ENCODE measurements at regions not wholly inside any gene's neighbourhood (a gene's known extent, or its start where the extent isn't known, plus 50 kb on each side); places are given as distances from the start of the nearest gene placed in this dataset.

GRCh38 chr6:92023410-92023966, 1395.9 kb downstream of the EPHA7 start:
- Histone ChIP-seq H2BK20ac (ENCODE audit: low read length) (no peak overlapping the region), H2BK5ac (ENCODE audit: low read depth, low read length) (no peak overlapping the region), H3K18ac (ENCODE audit: extremely low read depth, low read length) (no peak overlapping the region), H2AFZ (ENCODE audit: low read length) (no peak overlapping the region), H4K20me1 (replicated peaks in 1 of 2; ENCODE audit: control insufficient read depth in 1 of 2, insufficient read depth in 2 of 2, low read length in 2 of 2) (no peaks in the 10 kb centered on the region), H2BK120ac (replicated peaks; ENCODE audit: low read depth, low read length) (no peak overlapping the region), H3K79me2 (ENCODE audit: control insufficient read depth in 1 of 2, insufficient read depth in 2 of 2, low read length in 2 of 2) (no peaks in the 10 kb centered on the region), H4K8ac (ENCODE audit: extremely low read depth, insufficient read depth, low read length) (no peak overlapping the region), H3K56ac (replicated peaks; ENCODE audit: insufficient read length, low read depth, low read length) (no peak overlapping the region), H3K4me2 (ENCODE audit: insufficient read depth in 1 of 2, low read depth in 2 of 2, low read length in 2 of 2) (no peak overlapping the region), H4K91ac (replicated peaks; ENCODE audit: insufficient read length, low read length) (no peak overlapping the region), H3K4me3 (ENCODE audit: extremely low read depth in 1 of 4, insufficient read depth in 2 of 4, low read depth in 3 of 4, low read length in 4 of 4) (no peak overlapping the region), H3K23me2 (ENCODE audit: low read depth, low read length) (no peaks in the 10 kb centered on the region), H4K5ac (ENCODE audit: insufficient read length, low read depth, low read length) (no peak overlapping the region), H3K27ac (ENCODE audit: low read depth, low read length) (no peak overlapping the region), H3K4ac (replicated peaks; ENCODE audit: insufficient read length, low read depth, low read length) (no peak overlapping the region), H3K27me3 (replicated peaks in 1 of 4; ENCODE audit: control insufficient read depth in 3 of 4, extremely low read depth in 1 of 4, insufficient read depth in 3 of 4, low read length in 3 of 4) (no peaks in the 10 kb centered on the region), H2BK15ac (ENCODE audit: low read length) (no peak overlapping the region), H3K23ac (ENCODE audit: insufficient read length) (no peak overlapping the region), H2BK12ac (ENCODE audit: low read depth, low read length) (no peak overlapping the region), H3K4me1 (replicated peaks in 1 of 4; ENCODE audit: control insufficient read depth in 3 of 4, insufficient read depth in 4 of 4, low read length in 3 of 4) (no peaks in the 10 kb centered on the region), H3K9ac (replicated peaks in 1 of 4; ENCODE audit: extremely low read depth in 1 of 4, low read depth in 3 of 4, low read length in 3 of 4) (no peak overlapping the region), H2AK5ac (ENCODE audit: low read depth, low read length) (no peak overlapping the region), H3K79me1 (ENCODE audit: low read depth, low read length) (no peaks in the 10 kb centered on the region), H3K36me3 (ENCODE audit: control insufficient read depth in 2 of 4, insufficient read depth in 4 of 4, low read length in 3 of 4) (no peaks in the 10 kb centered on the region), H3K14ac (ENCODE audit: insufficient read length) (no peak overlapping the region), H3K9me3 (ENCODE audit: insufficient read depth in 2 of 2, low read depth in 1 of 2, low read length in 1 of 2) (no peaks in the 10 kb centered on the region)
- FAIRE-seq (no peak), DNase-seq (ENCODE audit: low read depth in 1 of 2, low spot score in 2 of 2) (no peak)
- POLR2A ChIA-PET (ENCODE audit: partially characterized antibody): no interaction called here
- WGBS, 2 experiments (ENCODE audit: extremely low coverage in 1 of 2, insufficient coverage in 1 of 2, insufficient read length in 1 of 2, insufficient replicate concordance in 2 of 2, low coverage in 1 of 2, low lambda C conversion rate in 2 of 2, missing lambda C conversion rate in 1 of 2): 89% methylated on average over 2 of the region's 2 CpGs; no CpG with 5 or more reads in 1 of the 2 experiments
- TF ChIP-seq MAX (IDR thresholded peaks at IDR 0.05): no peak
- TF ChIP-seq BCL11A (IDR thresholded peaks at IDR 0.05; ENCODE audit: low read depth in 2 of 2, low read length in 2 of 2): no peak
- TF ChIP-seq JUND (IDR thresholded peaks at IDR 0.05; ENCODE audit: low read length): no peak
- TF ChIP-seq EP300 (IDR thresholded peaks at IDR 0.05; ENCODE audit: borderline replicate concordance in 1 of 2, low read depth in 2 of 2, low read length in 2 of 2): no peak
- TF ChIP-seq TBP (IDR thresholded peaks at IDR 0.05; ENCODE audit: low read depth, low read length): no peak
- TF ChIP-seq CHD1 (IDR thresholded peaks at IDR 0.05; ENCODE audit: low read depth, low read length): no peak
- no peak for TF ChIP-seq BRCA1 (IDR thresholded peaks at IDR 0.05; ENCODE audit: low read depth, low read length)
- no peak for TF ChIP-seq ATF3 (IDR thresholded peaks at IDR 0.05; ENCODE audit: insufficient read depth, low read depth, low read length)
- no peak for TF ChIP-seq EGR1 (IDR thresholded peaks at IDR 0.05; ENCODE audit: borderline replicate concordance, low read depth, low read length)
- no peak for TF ChIP-seq HDAC6 (IDR thresholded peaks at IDR 0.05; ENCODE audit: low read depth, low read length)
- no peak for TF ChIP-seq CBX5 (IDR thresholded peaks at IDR 0.05; ENCODE audit: low read depth, low read length)
- CTCF ChIA-PET (ENCODE audit: partially characterized antibody): interaction anchor here (0.6 kb wide), 1 partner anchor 113 kb away, joined by 3 read pairs; no protein-coding TSS in a partner anchor

Data from H1 (cell line).